GM19239 (cell line): ENCODE measurements at regions not wholly inside any gene's neighbourhood (a gene's known extent, or its start where the extent isn't known, plus 50 kb on each side); places are given as distances from the start of the nearest gene placed in this dataset.

Experiments used
- DNase-seq: peaks from one replicate; pipeline ENCODE4 v3.0.0; 2011; ENCODE audit warnings: low spot score; ENCODE audit not compliant: insufficient read length
- FAIRE-seq: peaks from 2 replicates; lab custom pipeline; 2011; peaks lifted over from hg19 to GRCh38; lab: Jason Lieb, UNC

GRCh38 chr3:178440043-178440442 is 96.2 kb upstream of the KCNMB2 start:
- DNase-seq = no peak
- FAIRE-seq = no peak

- no peak for DNase-seq
- FAIRE-seq = no peak
Measured at GRCh38 chr3:178443634-178444033, 92.6 kb upstream of the KCNMB2 start.

- no peak for FAIRE-seq
- no peak for DNase-seq
Measured at GRCh38 chr3:178445139-178445538, 91.1 kb upstream of the KCNMB2 start.

GRCh38 chr3:178446059-178446458 is 90.2 kb upstream of the KCNMB2 start:
- FAIRE-seq = no peak
- no peak for DNase-seq

- DNase-seq = no peak
- no peak for FAIRE-seq
Measured at GRCh38 chr3:178450476-178450875, 85.8 kb upstream of the KCNMB2 start.

- DNase-seq = no peak
- no peak for FAIRE-seq
Measured at GRCh38 chr3:178451799-178452198, 84.4 kb upstream of the KCNMB2 start.

- DNase-seq (no peak), FAIRE-seq (no peak)
Measured at GRCh38 chr3:178454726-178455125, 81.5 kb upstream of the KCNMB2 start.

- no peak for DNase-seq
Measured at GRCh38 chr3:178455226-178455625, 81.0 kb upstream of the KCNMB2 start.

GRCh38 chr3:178455946-178456345 is 80.3 kb upstream of the KCNMB2 start:
- DNase-seq (no peak), FAIRE-seq (no peak)

More at GRCh38 chr3:178455226-178455625, 81.0 kb upstream of the KCNMB2 start:
- no peak for FAIRE-seq

- no peak for DNase-seq
- FAIRE-seq = no peak
Measured at GRCh38 chr3:178456621-178457285, 79.5 kb upstream of the KCNMB2 start.

GRCh38 chr3:178457511-178457910 is 78.7 kb upstream of the KCNMB2 start:
- no peak for DNase-seq

GRCh38 chr3:178458313-178459037 is 77.8 kb upstream of the KCNMB2 start:
- no peak for FAIRE-seq
- DNase-seq = no peak

More at GRCh38 chr3:178457511-178457910, 78.7 kb upstream of the KCNMB2 start:
- no peak for FAIRE-seq

GRCh38 chr3:178459038-178459410 is 77.2 kb upstream of the KCNMB2 start:
- DNase-seq (no peak), FAIRE-seq (no peak)

- no peak for FAIRE-seq
- DNase-seq = no peak
Measured at GRCh38 chr3:178465260-178466180, 70.7 kb upstream of the KCNMB2 start.

- FAIRE-seq = no peak
- DNase-seq = no peak
Measured at GRCh38 chr3:178472941-178473340, 63.3 kb upstream of the KCNMB2 start.

GRCh38 chr3:178474526-178474925 is 61.7 kb upstream of the KCNMB2 start:
- no peak for FAIRE-seq
- no peak for DNase-seq

GRCh38 chr3:178475062-178475461 is 61.2 kb upstream of the KCNMB2 start:
- FAIRE-seq (no peak), DNase-seq (no peak)

- DNase-seq = no peak
- FAIRE-seq = no peak
Measured at GRCh38 chr3:178476886-178477285, 59.4 kb upstream of the KCNMB2 start.

- DNase-seq (no peak), FAIRE-seq (no peak)
Measured at GRCh38 chr3:178479446-178479845, 56.8 kb upstream of the KCNMB2 start.

- no peak for DNase-seq
- FAIRE-seq = no peak
Measured at GRCh38 chr3:178479860-178480259, 56.4 kb upstream of the KCNMB2 start.

- no peak for FAIRE-seq
Measured at GRCh38 chr3:178480274-178480673, 56.0 kb upstream of the KCNMB2 start.

More at GRCh38 chr3:178480274-178480673, 56.0 kb upstream of the KCNMB2 start:
- no peak for DNase-seq
